HG03575 (cell line): ENCODE measurements at regions not wholly inside any gene's neighbourhood (a gene's known extent, or its start where the extent isn't known, plus 50 kb on each side); places are given as distances from the start of the nearest gene placed in this dataset.
"Not testable (repeated sequence)": the region's sequence is repeated elsewhere in the genome, so short reads cannot be mapped to it uniquely, and the experiment has no call there.

Experiments
- ATAC-seq: cut with Tn5 transposase; IDR thresholded peaks from one replicate; pipeline ENCODE4 v1.9.1; 2021; ENCODE audit not compliant: unreplicated experiment, insufficient number of reproducible peaks, low FRiP score; ENCODE audit errors: extremely low read depth

- no peak for ATAC-seq
Measured at GRCh38 chr6:51182827-51183226, 364.2 kb downstream of the TFAP2B start.

GRCh38 chr6:51184046-51184445 lies 365.4 kb downstream of the TFAP2B start:
- ATAC-seq = no peak

GRCh38 chr6:51193163-51193562 lies 374.5 kb downstream of the TFAP2B start:
- ATAC-seq = not testable (repeated sequence)

GRCh38 chr6:51199105-51199552 lies 380.5 kb downstream of the TFAP2B start:
- ATAC-seq = no peak

GRCh38 chr6:51199733-51200260 lies 381.1 kb downstream of the TFAP2B start:
- no peak for ATAC-seq

- no peak for ATAC-seq
Measured at GRCh38 chr6:51200676-51201075, 382.0 kb downstream of the TFAP2B start.

GRCh38 chr6:51202653-51203052 lies 384.0 kb downstream of the TFAP2B start:
- not testable (repeated sequence) for ATAC-seq

GRCh38 chr6:51203504-51203903 lies 384.8 kb downstream of the TFAP2B start:
- ATAC-seq = no peak

GRCh38 chr6:51206686-51207085 lies 388.0 kb downstream of the TFAP2B start:
- ATAC-seq = not testable (repeated sequence)

- ATAC-seq = no peak
Measured at GRCh38 chr6:51209651-51210050, 391.0 kb downstream of the TFAP2B start.

GRCh38 chr6:51213811-51214210 lies 395.1 kb downstream of the TFAP2B start:
- no peak for ATAC-seq

GRCh38 chr6:51214442-51214841 lies 395.8 kb downstream of the TFAP2B start:
- no peak for ATAC-seq

- no peak for ATAC-seq
Measured at GRCh38 chr6:51218181-51218580, 399.5 kb downstream of the TFAP2B start.

- not testable (repeated sequence) for ATAC-seq
Measured at GRCh38 chr6:51224580-51225240, 406.0 kb downstream of the TFAP2B start.

GRCh38 chr6:51241376-51241775 lies 422.7 kb downstream of the TFAP2B start:
- ATAC-seq = no peak

GRCh38 chr6:51249798-51250197 lies 431.1 kb downstream of the TFAP2B start:
- no peak for ATAC-seq

- ATAC-seq = no peak
Measured at GRCh38 chr6:51250317-51250716, 431.6 kb downstream of the TFAP2B start.

GRCh38 chr6:51257938-51258337 lies 439.3 kb downstream of the TFAP2B start:
- ATAC-seq = no peak

GRCh38 chr6:51260003-51260402 lies 441.3 kb downstream of the TFAP2B start:
- ATAC-seq = no peak

GRCh38 chr6:51261691-51262090 lies 443.0 kb downstream of the TFAP2B start:
- ATAC-seq = no peak

GRCh38 chr6:51265426-51265825 lies 446.8 kb downstream of the TFAP2B start:
- ATAC-seq = no peak
